HG03354 (cell line): ENCODE measurements at regions not wholly inside any gene's neighbourhood (a gene's known extent, or its start where the extent isn't known, plus 50 kb on each side); places are given as distances from the start of the nearest gene placed in this dataset.

ENCODE experiments used
- ATAC-seq: cut with Tn5 transposase; IDR thresholded peaks from one replicate; pipeline ENCODE4 v1.9.1; 2021; ENCODE audit warnings: mild to moderate bottlenecking; ENCODE audit not compliant: unreplicated experiment, poor library complexity, severe bottlenecking

DNA sequence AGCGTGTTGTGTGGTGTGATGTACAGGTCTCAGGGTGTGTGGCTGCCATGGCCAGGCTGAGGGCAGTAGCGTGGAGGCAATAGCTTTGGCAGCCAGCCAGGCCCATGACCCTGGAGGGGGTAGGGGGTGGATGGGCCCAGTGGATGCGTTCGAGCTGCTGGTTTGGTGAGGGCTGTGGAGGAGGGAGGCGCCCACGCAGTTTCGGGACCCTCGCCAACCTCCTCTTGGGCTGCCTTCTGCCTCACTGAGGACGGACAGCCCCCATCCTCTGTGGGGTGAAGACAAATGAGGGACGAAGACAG lies 238.6 kb upstream of the GSE1 start:
- no peak for ATAC-seq

GRCh38 chr16:85375282-85375681 lies 237.8 kb upstream of the GSE1 start:
- no peak for ATAC-seq

- ATAC-seq = no peak
These were observed 236.6 kb upstream of the GSE1 start for GRCh38 chr16:85376292-85377095.

GRCh38 chr16:85377388-85378144 lies 235.6 kb upstream of the GSE1 start:
- ATAC-seq = no peak

DNA sequence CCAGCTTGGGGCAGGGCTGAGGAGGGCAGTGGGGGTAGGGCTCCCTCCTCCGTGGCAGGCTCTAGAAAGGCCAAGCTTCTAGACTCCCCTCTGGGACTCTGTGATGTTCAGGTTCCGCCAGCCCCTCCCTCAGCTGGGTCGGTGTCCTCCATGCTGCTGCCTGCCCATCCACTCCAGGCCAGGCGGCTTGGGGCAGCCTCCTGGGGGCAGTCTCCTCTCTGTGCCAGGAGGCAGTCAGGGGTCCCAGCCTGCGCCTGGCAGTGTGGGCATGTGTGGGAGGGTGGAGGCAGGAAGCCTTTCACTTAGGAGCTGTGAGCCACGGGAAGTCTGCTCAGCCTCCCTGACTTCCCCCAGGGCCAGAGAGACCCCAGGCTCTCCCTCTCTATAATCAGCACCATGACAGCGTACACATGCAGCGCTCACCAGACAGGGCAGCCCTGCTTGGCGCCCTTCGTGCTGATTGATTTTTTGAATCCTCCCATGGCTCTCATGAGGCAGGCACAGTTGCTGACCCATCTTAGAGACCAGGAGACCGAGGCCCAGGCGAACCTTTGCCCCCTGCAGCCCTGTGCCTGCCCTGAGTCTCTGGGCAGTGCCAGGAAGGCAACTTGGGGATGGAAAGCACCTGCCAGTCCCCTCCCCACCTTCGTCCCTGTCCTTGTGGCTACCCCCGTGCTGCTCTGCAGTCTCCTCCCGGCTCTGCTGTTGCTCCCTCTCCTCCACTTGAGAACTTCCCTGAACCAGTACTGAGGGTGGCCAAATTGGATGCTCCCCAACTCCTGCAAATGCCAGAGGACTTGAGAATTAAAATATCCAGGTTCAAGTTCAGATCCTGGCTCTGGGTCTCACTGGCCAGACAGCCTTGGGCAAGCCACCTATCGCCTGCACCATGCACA lies 234.7 kb upstream of the GSE1 start:
- ATAC-seq = no peak

DNA sequence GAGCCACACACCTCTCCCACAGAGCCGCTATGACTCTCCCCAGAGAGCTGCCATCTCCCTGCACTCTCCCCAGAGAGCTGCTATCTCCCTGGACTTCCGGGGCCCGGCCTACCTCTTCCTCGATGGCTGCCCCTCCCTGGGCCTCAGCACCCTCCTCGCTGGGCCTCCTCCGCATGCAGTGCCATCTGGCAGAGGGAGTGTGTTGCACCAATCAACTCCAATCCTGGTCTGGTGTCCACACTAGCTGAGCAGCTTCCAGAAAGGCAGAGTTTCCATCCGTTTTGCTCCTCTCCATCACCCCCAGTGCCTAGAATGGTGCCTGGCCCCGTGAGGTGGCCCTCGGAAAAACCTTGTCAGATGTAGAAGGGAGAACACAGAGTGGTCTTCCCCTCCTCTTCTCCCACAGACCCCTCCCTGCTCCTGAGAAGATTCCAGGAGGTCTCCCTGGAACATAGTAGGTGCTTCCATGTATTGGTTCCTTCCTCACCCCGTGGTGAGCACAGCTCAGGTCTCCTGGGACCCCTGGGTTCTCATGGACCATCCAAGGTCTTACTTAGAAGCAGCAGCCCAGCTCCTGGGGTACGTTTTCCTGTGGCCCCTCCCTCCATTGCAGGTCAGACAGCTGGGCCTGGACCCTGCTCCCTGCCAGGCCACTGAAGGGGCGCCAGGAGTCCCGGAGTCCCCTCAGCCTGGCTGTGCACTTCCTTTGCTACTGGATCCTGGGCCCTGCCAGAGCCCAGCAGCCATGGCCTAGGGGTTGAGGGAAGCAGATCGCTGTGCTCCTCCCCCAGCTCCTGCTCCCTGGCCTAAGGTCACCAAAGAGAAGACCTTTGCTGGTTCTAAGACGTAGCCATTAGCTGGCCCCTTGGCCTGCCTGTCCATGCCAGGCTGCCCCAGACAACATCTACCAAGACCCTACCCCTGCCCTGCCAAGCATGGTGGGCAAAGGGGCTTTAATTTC lies 233.8 kb upstream of the GSE1 start:
- no peak for ATAC-seq

DNA sequence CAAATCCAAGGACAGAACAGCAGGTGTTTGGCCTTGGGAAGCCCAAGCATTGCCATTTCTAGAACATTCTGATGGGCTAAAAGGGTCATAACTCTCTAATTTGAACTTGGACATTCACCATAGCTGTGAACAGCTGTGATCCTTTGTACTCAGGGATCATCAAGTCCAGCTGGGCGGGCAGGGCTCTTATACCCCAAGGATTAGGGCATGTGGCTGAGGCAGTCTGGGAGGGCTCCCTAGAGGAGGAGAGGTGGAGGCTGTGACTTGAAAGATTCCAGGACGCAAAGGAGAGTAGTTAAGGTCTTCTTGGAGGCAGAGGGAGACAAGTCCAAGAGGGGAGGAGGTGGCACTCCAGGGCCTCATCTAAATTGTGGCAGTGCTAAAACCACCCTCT lies 233.1 kb upstream of the GSE1 start:
- no peak for ATAC-seq

- ATAC-seq = no peak
These were observed 232.0 kb upstream of the GSE1 start for GRCh38 chr16:85380905-85381737.

- no peak for ATAC-seq
These were observed 231.2 kb upstream of the GSE1 start for GRCh38 chr16:85381738-85382592.

GRCh38 chr16:85382717-85383118 lies 230.4 kb upstream of the GSE1 start:
- no peak for ATAC-seq

DNA sequence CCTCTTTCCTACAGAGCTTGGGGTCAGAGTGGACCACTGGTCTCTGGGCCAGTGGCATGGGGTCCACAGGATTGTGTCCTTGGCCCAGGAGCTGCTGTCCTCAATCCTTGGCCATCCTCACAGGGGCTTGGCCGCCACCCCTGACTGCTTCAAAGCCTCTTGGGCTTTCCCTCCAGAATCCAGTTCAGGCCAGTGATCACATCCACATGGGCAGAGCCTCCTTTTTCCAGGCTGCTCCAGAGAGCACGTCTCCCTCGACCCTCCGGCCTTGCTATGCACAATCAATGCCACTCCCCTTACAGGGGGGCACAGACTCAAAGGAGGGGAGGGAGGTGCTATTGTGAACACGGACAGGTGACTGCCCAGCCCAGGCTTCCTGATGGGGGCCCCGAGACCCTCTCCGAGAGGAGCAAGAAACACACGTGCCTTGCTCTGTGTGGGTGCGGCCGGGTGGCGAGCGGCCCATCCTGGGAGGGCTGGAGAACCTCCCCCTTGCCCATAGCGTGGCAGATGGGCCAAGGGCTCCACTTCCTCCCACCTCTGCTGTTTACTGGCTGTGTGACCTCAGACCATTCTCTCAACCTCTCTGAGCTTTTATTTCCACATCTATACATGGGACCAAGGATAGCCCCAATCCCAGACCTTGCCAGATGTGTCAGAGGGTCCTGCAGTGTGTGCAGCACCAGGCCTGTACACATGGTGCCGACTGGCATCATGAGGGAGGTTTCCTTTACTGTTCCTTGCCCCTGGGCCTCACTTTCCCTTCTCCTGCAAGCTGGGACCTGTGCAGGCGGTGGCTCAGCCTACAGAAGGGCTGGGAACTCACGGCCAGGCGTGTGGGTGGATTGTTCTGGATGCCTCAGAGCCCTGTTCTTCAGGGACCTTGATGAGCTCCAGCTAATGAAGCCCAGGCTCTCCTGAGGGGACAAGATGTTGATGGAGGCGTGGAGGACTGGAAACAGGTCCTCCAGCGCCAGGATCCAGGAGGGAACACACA lies 229.0 kb upstream of the GSE1 start:
- no peak for ATAC-seq

DNA sequence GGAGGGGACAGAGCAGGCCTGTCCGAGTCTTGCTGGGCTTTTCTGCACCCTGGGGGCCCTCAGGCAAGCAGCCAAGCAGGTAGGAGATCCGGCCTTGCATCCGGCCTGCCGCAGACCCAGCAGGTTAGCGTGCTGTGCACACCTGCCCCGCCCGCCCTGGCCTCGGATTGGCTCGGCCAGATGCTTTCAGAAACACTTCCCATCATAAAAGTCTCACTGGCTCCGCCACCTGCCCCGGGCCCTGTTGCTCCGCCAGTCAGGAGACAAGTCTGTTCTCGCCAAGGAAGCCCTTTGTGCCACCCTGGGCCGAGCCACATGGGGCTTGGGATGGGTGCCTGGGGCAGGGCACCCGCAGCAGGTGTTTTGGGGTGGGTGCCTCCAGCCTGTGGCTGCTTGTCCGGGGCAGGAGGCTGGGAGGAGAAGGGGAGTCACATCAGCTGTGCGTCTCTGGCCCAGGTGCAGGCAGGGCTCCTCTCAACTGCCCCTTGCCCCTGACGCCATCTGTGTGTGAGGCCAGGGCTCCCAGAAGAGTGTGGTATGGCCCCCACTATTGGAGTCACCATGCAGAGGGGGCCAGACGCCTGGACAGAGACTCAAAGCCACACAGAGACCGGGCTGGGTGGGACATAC lies 228.2 kb upstream of the GSE1 start:
- no peak for ATAC-seq

DNA sequence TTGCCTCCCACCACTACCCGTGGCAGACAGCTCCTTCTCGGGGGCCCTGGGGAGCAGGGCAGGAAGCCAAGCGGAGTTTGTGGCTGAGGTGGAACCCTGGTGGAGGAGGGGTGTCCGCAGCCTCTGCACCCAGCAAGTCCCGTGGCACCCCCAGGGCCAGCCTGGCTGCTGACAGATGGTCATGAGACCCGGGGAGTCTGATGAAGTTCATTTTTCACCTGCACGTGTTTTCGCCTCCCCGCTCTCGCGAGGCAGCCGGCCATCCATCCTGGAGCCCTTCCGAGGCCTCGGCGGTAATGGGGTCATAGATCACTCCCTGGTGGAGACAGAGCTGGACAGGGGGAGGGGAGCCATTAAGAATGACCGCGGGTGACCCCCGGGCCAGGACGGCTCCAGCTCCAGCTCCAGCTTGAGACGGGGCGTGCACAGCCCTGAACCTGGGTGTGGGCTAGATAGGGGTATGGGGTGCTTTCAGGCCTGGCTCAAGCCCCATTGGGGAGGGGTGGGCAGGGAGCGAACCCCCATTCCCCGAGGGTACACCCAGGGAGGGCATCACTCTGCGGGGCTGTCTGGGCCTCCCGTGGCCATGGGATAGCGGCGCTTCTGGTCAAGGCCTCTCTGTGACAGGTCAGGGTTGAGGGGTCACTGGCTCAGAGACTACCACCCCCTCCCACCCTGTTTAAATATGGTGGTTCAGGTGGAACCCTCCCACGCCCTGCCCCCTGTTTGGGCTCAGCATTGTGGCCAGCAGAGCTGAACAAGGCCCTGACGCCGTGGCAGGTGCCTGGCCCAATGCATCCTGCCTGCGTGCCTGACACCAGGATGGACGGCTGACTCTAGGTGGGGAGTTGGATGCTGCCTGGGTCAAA lies 227.4 kb upstream of the GSE1 start:
- no peak for ATAC-seq

DNA sequence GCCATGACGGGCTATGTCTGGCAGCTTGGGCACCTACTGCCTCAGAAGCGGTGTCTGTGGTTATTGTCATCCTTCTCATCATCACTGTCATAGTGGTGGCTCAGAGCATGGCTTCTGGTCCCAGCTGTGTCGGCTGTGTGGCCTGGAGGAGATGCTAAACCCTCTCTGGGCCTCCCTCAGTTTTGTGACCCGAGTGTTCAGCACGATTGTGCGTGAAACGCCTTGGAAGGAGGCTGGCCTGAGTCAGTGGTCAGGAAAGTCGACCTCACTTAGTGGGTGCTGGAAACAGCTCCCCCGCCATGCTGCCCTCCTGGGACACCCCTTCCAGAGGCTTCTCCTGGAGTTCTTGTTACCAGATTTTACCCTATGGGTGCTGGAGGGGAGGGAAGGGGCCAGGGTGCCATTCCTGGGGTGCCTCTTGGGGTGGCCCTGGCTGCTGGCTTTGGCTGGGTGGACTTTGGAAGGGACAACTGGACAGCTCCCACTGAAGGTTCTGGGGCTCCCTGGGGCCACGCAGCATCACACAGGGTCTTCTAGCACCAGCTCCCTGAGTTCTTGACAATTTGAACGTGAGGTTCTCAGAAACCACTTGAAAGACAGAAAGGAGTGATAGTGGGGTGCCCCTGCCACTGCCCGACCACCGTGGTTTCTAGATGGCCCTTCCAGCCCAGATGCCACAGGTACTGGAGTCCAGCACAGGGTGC lies 226.5 kb upstream of the GSE1 start:
- ATAC-seq = no peak

GRCh38 chr16:85387171-85387507 lies 226.0 kb upstream of the GSE1 start:
- ATAC-seq = no peak
